Fibroblast of mammary gland (primary cell): ENCODE measurements at regions not wholly inside any gene's neighbourhood (a gene's known extent, or its start where the extent isn't known, plus 50 kb on each side); places are given as distances from the start of the nearest gene placed in this dataset.

Experiments
- DNase-seq: peaks from one replicate; pipeline ENCODE4 v3.0.0-alpha.2; 2010; ENCODE audit warnings: low read depth
- H3K4me3 ChIP-seq: 2 replicates; pipeline ENCODE4 v1.5.1; 2011; ENCODE audit warnings: low read depth, mild to moderate bottlenecking, low read length, moderate library complexity; ENCODE audit not compliant: control insufficient read depth
- CTCF ChIP-seq: conservative IDR thresholded peaks from 2 replicates; pipeline ENCODE4 v1.5.1; 2011; ENCODE audit warnings: low read depth, low read length, inconsistent platforms; ENCODE audit not compliant: control insufficient read depth, insufficient read depth

- no peak overlapping the region for H3K4me3 ChIP-seq
- TF ChIP-seq CTCF: no peak
- DNase-seq: no peak
These were observed 273.4 kb upstream of the PHYHIPL start for GRCh38 chr10:58903071-58903470.

- TF ChIP-seq CTCF: no peak
- peak; percentile 58 for DNase-seq
- H3K4me3 ChIP-seq: no peak overlapping the region
These were observed 266.6 kb upstream of the PHYHIPL start for GRCh38 chr10:58909881-58910280.

- DNase-seq: no peak
- no peak for TF ChIP-seq CTCF
- H3K4me3 ChIP-seq: no peak overlapping the region
These were observed 262.7 kb upstream of the PHYHIPL start for GRCh38 chr10:58913717-58914116.

- no peak for TF ChIP-seq CTCF
- DNase-seq: no peak
- no peak overlapping the region for H3K4me3 ChIP-seq
These were observed 257.6 kb upstream of the PHYHIPL start for GRCh38 chr10:58918887-58919286.

- peak; percentile 89 for DNase-seq
- no peak overlapping the region for H3K4me3 ChIP-seq
- no peak for TF ChIP-seq CTCF
These were observed 256.4 kb upstream of the PHYHIPL start for GRCh38 chr10:58919927-58920654.

GRCh38 chr10:58920655-58921003 is 255.8 kb upstream of the PHYHIPL start:
- DNase-seq: no peak
- H3K4me3 ChIP-seq: no peak overlapping the region
- TF ChIP-seq CTCF: no peak

GRCh38 chr10:58921421-58921855 is 255.0 kb upstream of the PHYHIPL start:
- TF ChIP-seq CTCF: no peak
- DNase-seq: no peak
- H3K4me3 ChIP-seq: no peak overlapping the region
